Esophagus squamous epithelium (tissue), 5 donors: ENCODE measurements at regions not wholly inside any gene's neighbourhood (a gene's known extent, or its start where the extent isn't known, plus 50 kb on each side); places are given as distances from the start of the nearest gene placed in this dataset.

Experiments
- DNase-seq: peaks from one replicate; lab custom pipeline; 2025; lab: John Stamatoyannopoulos, UW
- H3K27ac ChIP-seq, 4 donors: fragments of 200-600 bp; sonication (generic); one replicate each; pipeline ENCODE4 v1.5.1; 2016 to 2019; ENCODE audit warnings: mild to moderate bottlenecking in 1 of 4
- H3K27me3 ChIP-seq, 4 donors: fragments of 200-600 bp; sonication (generic); 1 replicate in 3 of 4; 2 replicates in 1 of 4; pipeline versions ENCODE4 v1.5.1 to v1.6.0; 2017 to 2021; ENCODE audit warnings: antibody characterized with exemption in 1 of 4
- H3K36me3 ChIP-seq, 3 donors: fragments of 200-600 bp; sonication (generic); one replicate each; pipeline ENCODE4 v1.5.1; 2016 to 2019
- H3K4me1 ChIP-seq, 3 donors: fragments of 200-600 bp; sonication (generic); one replicate each; pipeline ENCODE4 v1.5.1; 2017 to 2019
- H3K4me3 ChIP-seq, 4 donors: fragments of 200-600 bp; sonication (generic); 1 replicate in 3 of 4; 2 replicates in 1 of 4; pipeline ENCODE4 v1.5.1; 2016 to 2019; ENCODE audit warnings: mild to moderate bottlenecking in 2 of 4, moderate library complexity in 1 of 4
- H3K9me3 ChIP-seq, 3 donors: fragments of 200-600 bp; sonication (generic); one replicate each; pipeline ENCODE4 v1.5.1; 2016 to 2019
- CTCF ChIP-seq, 6 experiments: fragments of 450-650 bp in 4 of 6; fragments of 200-600 bp in 2 of 6; sonication (generic) in 2 of 6; IDR thresholded peaks; one replicate each; pipeline ENCODE4 v1.5.1; 2016 to 2019; ENCODE audit warnings: antibody characterized with exemption in 6 of 6, mild to moderate bottlenecking in 4 of 6, moderate library complexity in 4 of 6
- POLR2A ChIP-seq, 4 donors: fragments of 450-650 bp; IDR thresholded peaks; one replicate each; pipeline ENCODE4 v1.6.1; 2017; ENCODE audit warnings: antibody characterized with exemption in 4 of 4, mild to moderate bottlenecking in 4 of 4, moderate library complexity in 3 of 4
- WGBS, 2 donors: methylation state at CpG; one replicate each; pipeline ENCODE4 v1.1.5; 2018; 5-methylcytosine and 5-hydroxymethylcytosine counted together
- intact Hi-C: fragments of 100-400 bp; cut with DNase I; formaldehyde crosslinking; loops from one replicate; pipeline ENCODE4 v1.15.0; 2022
- donor health status: DM: yes; HTN: yes; CAD: no.

- intact Hi-C loops: no loop called here
- no peak for DNase-seq
- Histone ChIP-seq H3K9me3 (no peaks in the 10 kb centered on the region), H3K4me1 (no peaks in the 10 kb centered on the region), H3K36me3 (no peaks in the 10 kb centered on the region), H3K27me3 (no peaks in the 10 kb centered on the region), H3K27ac (no peak overlapping the region), H3K4me3 (no peak overlapping the region)
- no peak for TF ChIP-seq POLR2A (IDR thresholded peaks at IDR 0.05)
- no peak for TF ChIP-seq CTCF (IDR thresholded peaks at IDR 0.05)
Measured at GRCh38 chr10:81514811-81515210, 360.2 kb upstream of the NRG3 start.

- TF ChIP-seq CTCF (IDR thresholded peaks at IDR 0.05): no peak
- TF ChIP-seq POLR2A (IDR thresholded peaks at IDR 0.05): no peak
- Histone ChIP-seq H3K27ac (no peak overlapping the region), H3K4me1 (no peaks in the 10 kb centered on the region), H3K27me3 (no peaks in the 10 kb centered on the region), H3K4me3 (no peak overlapping the region), H3K9me3 (no peaks in the 10 kb centered on the region), H3K36me3 (no peaks in the 10 kb centered on the region)
- no peak for DNase-seq
- WGBS, 2 donors: 52 to 71% methylated on average over 1 of the region's 1 CpG
- intact Hi-C loops: no loop called here
Measured at GRCh38 chr10:81520688-81521087, 354.3 kb upstream of the NRG3 start.

GRCh38 chr10:81524467-81524866, 350.5 kb upstream of the NRG3 start:
- H3K4me3 ChIP-seq: no peak overlapping the region
- no peaks in the 10 kb centered on the region for H3K36me3 ChIP-seq
- H3K27me3 ChIP-seq: no peaks in the 10 kb centered on the region
- H3K9me3 ChIP-seq: peaks cover 0 to 7% (median 0%) of the 10 kb centered on the region in 3 donors
- no peaks in the 10 kb centered on the region for H3K4me1 ChIP-seq
- WGBS, 2 donors: 33 to 38% methylated on average over 2 of the region's 2 CpGs
- no peak for DNase-seq
- TF ChIP-seq POLR2A (IDR thresholded peaks at IDR 0.05) (no peak), CTCF (IDR thresholded peaks at IDR 0.05) (no peak)
- intact Hi-C loops: no loop called here
- no peak overlapping the region for H3K27ac ChIP-seq

- peaks cover 0 to 1% (median 0%) of the 10 kb centered on the region in 3 donors for H3K9me3 ChIP-seq
- 76 to 89% methylated on average over 6 of the region's 6 CpGs for WGBS, 2 donors
- no peak overlapping the region for H3K27ac ChIP-seq
- H3K27me3 ChIP-seq: no peaks in the 10 kb centered on the region
- no peak overlapping the region for H3K4me3 ChIP-seq
- no peak for DNase-seq
- intact Hi-C loops: no loop called here
- H3K36me3 ChIP-seq: no peaks in the 10 kb centered on the region
- H3K4me1 ChIP-seq: no peaks in the 10 kb centered on the region
- no peak for TF ChIP-seq CTCF (IDR thresholded peaks at IDR 0.05)
- no peak for TF ChIP-seq POLR2A (IDR thresholded peaks at IDR 0.05)
Measured at GRCh38 chr10:81532403-81532802, 342.6 kb upstream of the NRG3 start.

GRCh38 chr10:81534991-81535390, 340.0 kb upstream of the NRG3 start:
- no peaks in the 10 kb centered on the region for H3K9me3 ChIP-seq
- 68 to 74% methylated on average over 2 of the region's 2 CpGs for WGBS, 2 donors
- DNase-seq: no peak
- H3K27ac ChIP-seq: no peak overlapping the region
- intact Hi-C loops: no loop called here
- H3K27me3 ChIP-seq: no peaks in the 10 kb centered on the region
- no peaks in the 10 kb centered on the region for H3K4me1 ChIP-seq
- TF ChIP-seq CTCF (IDR thresholded peaks at IDR 0.05) (no peak), POLR2A (IDR thresholded peaks at IDR 0.05) (no peak)
- H3K36me3 ChIP-seq: no peaks in the 10 kb centered on the region
- no peak overlapping the region for H3K4me3 ChIP-seq
